ENCODE measurements at regions not wholly inside any gene's neighbourhood (a gene's known extent, or its start where the extent isn't known, plus 50 kb on each side); places are given as distances from the start of the nearest gene placed in this dataset.

DNA sequence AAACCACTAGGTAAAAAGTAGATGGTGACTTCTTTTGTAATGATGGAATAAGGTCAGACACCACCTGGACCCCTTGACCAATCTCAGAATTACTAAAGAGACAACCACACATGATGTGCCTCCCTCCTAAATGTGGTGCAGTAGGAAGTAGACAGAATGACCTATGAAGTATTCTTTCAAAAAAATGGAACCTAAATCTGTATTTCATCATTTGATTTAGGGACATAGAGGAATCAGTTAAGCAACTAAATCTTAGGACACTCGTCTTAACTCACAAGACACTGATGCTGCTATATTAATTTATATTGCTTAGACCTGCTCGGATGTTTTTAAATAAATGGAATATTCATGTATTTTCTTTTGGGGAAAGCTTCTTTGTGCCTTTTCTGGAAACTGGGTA lies 80.9 kb upstream of the IRF2BP2 start:
- TF ChIP-seq, protein P1, sequence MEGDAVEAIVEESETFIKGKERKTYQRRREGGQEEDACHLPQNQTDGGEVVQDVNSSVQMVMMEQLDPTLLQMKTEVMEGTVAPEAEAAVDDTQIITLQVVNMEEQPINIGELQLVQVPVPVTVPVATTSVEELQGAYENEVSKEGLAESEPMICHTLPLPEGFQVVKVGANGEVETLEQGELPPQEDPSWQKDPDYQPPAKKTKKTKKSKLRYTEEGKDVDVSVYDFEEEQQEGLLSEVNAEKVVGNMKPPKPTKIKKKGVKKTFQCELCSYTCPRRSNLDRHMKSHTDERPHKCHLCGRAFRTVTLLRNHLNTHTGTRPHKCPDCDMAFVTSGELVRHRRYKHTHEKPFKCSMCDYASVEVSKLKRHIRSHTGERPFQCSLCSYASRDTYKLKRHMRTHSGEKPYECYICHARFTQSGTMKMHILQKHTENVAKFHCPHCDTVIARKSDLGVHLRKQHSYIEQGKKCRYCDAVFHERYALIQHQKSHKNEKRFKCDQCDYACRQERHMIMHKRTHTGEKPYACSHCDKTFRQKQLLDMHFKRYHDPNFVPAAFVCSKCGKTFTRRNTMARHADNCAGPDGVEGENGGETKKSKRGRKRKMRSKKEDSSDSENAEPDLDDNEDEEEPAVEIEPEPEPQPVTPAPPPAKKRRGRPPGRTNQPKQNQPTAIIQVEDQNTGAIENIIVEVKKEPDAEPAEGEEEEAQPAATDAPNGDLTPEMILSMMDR (conservative IDR thresholded peaks at IDR 0.05; ENCODE audit: low read depth, low read length) = no peak
- no peak for TF ChIP-seq EZH2 (IDR thresholded peaks at IDR 0.05; ENCODE audit: borderline replicate concordance, low read depth, low read length, poor library complexity, severe bottlenecking)
